ENCODE measurements at regions not wholly inside any gene's neighbourhood (a gene's known extent, or its start where the extent isn't known, plus 50 kb on each side); places are given as distances from the start of the nearest gene placed in this dataset.
A peak's percentile ranks its signal among the peaks of the same experiment; 100 is the strongest.

- Histone ChIP-seq H3K27ac (ENCODE audit: low read depth, low read length) (no peak overlapping the region), H3K27me3 (ENCODE audit: control insufficient read depth, insufficient read depth, low read length) (no peaks in the 10 kb centered on the region), H3K9me3 (ENCODE audit: control insufficient read depth, insufficient read depth, low read length) (no peaks in the 10 kb centered on the region), H3K4me3 (ENCODE audit: low read depth, low read length) (no peak overlapping the region)
- TF ChIP-seq CTCF (IDR thresholded peaks at IDR 0.05; ENCODE audit: low read depth, low read length) = no peak
- DNase-seq (ENCODE audit: low read depth, low spot score) = no peak
- CTCF ChIA-PET = interaction anchor here (0.9 kb wide), 1 partner anchor 12 kb away, joined by 4 read pairs; no protein-coding TSS in a partner anchor
- POLR2A ChIA-PET = no interaction called here
Measured at GRCh38 chr10:108749042-108749441, 1174.3 kb downstream of the XPNPEP1 start.

- TF ChIP-seq CTCF (IDR thresholded peaks at IDR 0.05; ENCODE audit: low read depth, low read length) = no peak
- CTCF ChIA-PET = no interaction called here
- peaks cover 4% of the 10 kb centered on the region for H3K9me3 ChIP-seq (ENCODE audit: control insufficient read depth, insufficient read depth, low read length)
- H3K27ac ChIP-seq (ENCODE audit: low read depth, low read length) = no peak overlapping the region
- no peak overlapping the region for H3K4me3 ChIP-seq (ENCODE audit: low read depth, low read length)
- POLR2A ChIA-PET = no interaction called here
- peaks cover 2% of the 10 kb centered on the region for H3K27me3 ChIP-seq (ENCODE audit: control insufficient read depth, insufficient read depth, low read length)
- no peak for DNase-seq (ENCODE audit: low read depth, low spot score)
Measured at GRCh38 chr10:108736111-108736510, 1187.2 kb downstream of the XPNPEP1 start.

- no peak overlapping the region for H3K4me3 ChIP-seq (ENCODE audit: low read depth, low read length)
- H3K27ac ChIP-seq (ENCODE audit: low read depth, low read length) = no peak overlapping the region
- ChIA-PET CTCF (no interaction called here), POLR2A (no interaction called here)
- H3K9me3 ChIP-seq (ENCODE audit: control insufficient read depth, insufficient read depth, low read length) = peaks cover 4% of the 10 kb centered on the region
- peak; percentile 7 for DNase-seq (ENCODE audit: low read depth, low spot score)
- peaks cover 2% of the 10 kb centered on the region for H3K27me3 ChIP-seq (ENCODE audit: control insufficient read depth, insufficient read depth, low read length)
- no peak for TF ChIP-seq CTCF (IDR thresholded peaks at IDR 0.05; ENCODE audit: low read depth, low read length)
Measured at GRCh38 chr10:108735380-108735779, 1187.9 kb downstream of the XPNPEP1 start.

GRCh38 chr10:108721874-108722273 is 1201.4 kb downstream of the XPNPEP1 start:
- no peak for DNase-seq (ENCODE audit: low read depth, low spot score)
- H3K27me3 ChIP-seq (ENCODE audit: control insufficient read depth, insufficient read depth, low read length) = no peaks in the 10 kb centered on the region
- TF ChIP-seq CTCF (IDR thresholded peaks at IDR 0.05; ENCODE audit: low read depth, low read length) = no peak
- H3K9me3 ChIP-seq (ENCODE audit: control insufficient read depth, insufficient read depth, low read length) = no peaks in the 10 kb centered on the region; the same call in 1 of the 2 replicates
- H3K27ac ChIP-seq (ENCODE audit: low read depth, low read length) = no peak overlapping the region
- no peak overlapping the region for H3K4me3 ChIP-seq (ENCODE audit: low read depth, low read length)
- POLR2A ChIA-PET = no interaction called here
- CTCF ChIA-PET = no interaction called here

- peaks cover 7% of the 10 kb centered on the region for H3K9me3 ChIP-seq (ENCODE audit: control insufficient read depth, insufficient read depth, low read length)
- no peak overlapping the region for H3K27ac ChIP-seq (ENCODE audit: low read depth, low read length)
- DNase-seq (ENCODE audit: low read depth, low spot score) = no peak
- H3K4me3 ChIP-seq (ENCODE audit: low read depth, low read length) = no peak overlapping the region
- TF ChIP-seq CTCF (IDR thresholded peaks at IDR 0.05; ENCODE audit: low read depth, low read length) = no peak
- CTCF ChIA-PET = no interaction called here
- H3K27me3 ChIP-seq (ENCODE audit: control insufficient read depth, insufficient read depth, low read length) = no peaks in the 10 kb centered on the region
- POLR2A ChIA-PET = no interaction called here
Measured at GRCh38 chr10:108716352-108716751, 1207.0 kb downstream of the XPNPEP1 start.
